T-cell (primary cell): ENCODE measurements at regions not wholly inside any gene's neighbourhood (a gene's known extent, or its start where the extent isn't known, plus 50 kb on each side); places are given as distances from the start of the nearest gene placed in this dataset.

Experiments used
- ATAC-seq, 4 experiments: fragments of 200-7000 bp in 3 of 4; fragments of 150-1000 bp in 1 of 4; cut with Tn5 transposase; replicated peaks in 1 of 4; 1 replicate in 3 of 4; 2 replicates in 1 of 4; pipeline ENCODE4 v1.10.0; 2021; ENCODE audit warnings: moderate library complexity in 3 of 4, mild to moderate bottlenecking in 2 of 4, moderate number of reproducible peaks in 1 of 4
- CTCF ChIA-PET, 2 donors: fragments of 300-600 bp; sonication (Branson Sonifier 250); formaldehyde crosslinking; loops; one replicate each; lab custom pipeline; 2022; ENCODE audit warnings: antibody characterized with exemption in 2 of 2; lab: Charles Lee
- POLR2A ChIA-PET, 2 donors: fragments of 300-600 bp; sonication (Branson Sonifier 250); formaldehyde crosslinking; loops; one replicate each; lab custom pipeline; 2022; ENCODE audit warnings: antibody characterized with exemption in 2 of 2; lab: Charles Lee
- DNase-seq, 35 experiments: peaks; one replicate each; pipeline versions ENCODE4 v3.0.0 to v3.0.0-alpha.2; 2013 to 2023
- H3K27ac ChIP-seq: one replicate; pipeline ENCODE4 v1.5.1; 2013; ENCODE audit warnings: low read length
- H3K27me3 ChIP-seq, 2 experiments: replicated peaks in 1 of 2; 1 replicate in 1 of 2; 2 replicates in 1 of 2; pipeline versions ENCODE4 v1.6.1 to v1.7.0; 2013; ENCODE audit warnings: low read length in 1 of 2, mixed read lengths in 1 of 2; ENCODE audit not compliant: control insufficient read depth in 2 of 2, insufficient read depth in 2 of 2; ENCODE audit errors: extremely low read depth in 1 of 2
- H3K36me3 ChIP-seq, 2 donors: 1 replicate in 1 of 2; 2 replicates in 1 of 2; pipeline versions ENCODE4 v1.6.1 to v1.7.0; 2013; ENCODE audit warnings: low read length in 1 of 2; ENCODE audit not compliant: control insufficient read depth in 2 of 2, insufficient read depth in 1 of 2; ENCODE audit errors: extremely low read depth in 1 of 2
- H3K4me1 ChIP-seq, 2 experiments: 1 replicate in 1 of 2; 2 replicates in 1 of 2; pipeline versions ENCODE4 v1.6.1 to v1.7.0; 2013; ENCODE audit warnings: low read length in 2 of 2, mixed read lengths in 1 of 2; ENCODE audit not compliant: insufficient read depth in 2 of 2, control insufficient read depth in 1 of 2; ENCODE audit errors: extremely low read depth in 1 of 2
- H3K4me3 ChIP-seq, 2 donors: 1 replicate in 1 of 2; 2 replicates in 1 of 2; pipeline versions ENCODE4 v1.5.1 to v1.7.0; 2013; ENCODE audit warnings: mild to moderate bottlenecking in 2 of 2, low read length in 1 of 2, moderate library complexity in 1 of 2; ENCODE audit not compliant: control insufficient read depth in 1 of 2; ENCODE audit errors: extremely low read depth in 1 of 2
- H3K9me3 ChIP-seq: 2 replicates; pipeline ENCODE4 v1.7.0; 2013
- H3K27ac Mint-ChIP-seq, 2 donors: one replicate each; pipeline ENCODE4 v1.8.0; 2020 to 2021; ENCODE audit warnings: mild to moderate bottlenecking in 2 of 2, mixed read lengths in 2 of 2
- H3K27me3 Mint-ChIP-seq, 2 donors: one replicate each; pipeline ENCODE4 v1.8.0; 2021 to 2022; ENCODE audit warnings: mixed read lengths in 2 of 2
- H3K36me3 Mint-ChIP-seq: one replicate; pipeline ENCODE4 v1.8.0; 2021; ENCODE audit warnings: mixed read lengths
- H3K4me1 Mint-ChIP-seq, 3 donors: one replicate each; pipeline ENCODE4 v1.8.0; 2020 to 2022; ENCODE audit warnings: mixed read lengths in 3 of 3, mild to moderate bottlenecking in 1 of 3
- H3K4me3 Mint-ChIP-seq, 3 donors: one replicate each; pipeline ENCODE4 v1.8.0; 2020 to 2022; ENCODE audit warnings: mild to moderate bottlenecking in 3 of 3, mixed read lengths in 3 of 3, moderate library complexity in 3 of 3
- H3K9me3 Mint-ChIP-seq, 3 donors: one replicate each; pipeline ENCODE4 v1.8.0; 2020 to 2022; ENCODE audit warnings: mixed read lengths in 3 of 3
- WGBS: methylation state at CpG from one replicate; pipeline ENCODE4 v1.1.5; 2013; ENCODE audit warnings: missing lambda C conversion rate; ENCODE audit not compliant: insufficient coverage; 5-methylcytosine and 5-hydroxymethylcytosine counted together

DNA sequence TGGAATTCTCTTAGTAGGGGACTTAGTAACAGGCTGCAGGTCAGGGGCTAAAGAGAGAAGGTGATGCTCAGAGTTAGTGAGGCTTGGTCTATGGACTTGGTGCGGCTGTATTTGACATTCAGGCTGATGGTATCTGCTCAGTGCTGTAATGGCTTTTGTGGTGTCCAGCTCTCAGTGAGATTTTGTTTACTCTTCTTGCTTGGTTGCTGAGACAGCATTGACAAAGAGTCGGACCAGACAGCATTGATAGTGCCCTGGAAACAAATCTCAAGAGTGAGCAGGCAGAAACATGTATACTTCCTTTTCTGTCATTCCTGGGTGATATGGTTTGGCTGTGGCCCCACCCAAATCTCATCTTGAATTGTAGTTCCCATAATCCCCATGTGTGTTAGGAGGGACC lies 202.0 kb downstream of the STK31 start:
- POLR2A ChIA-PET: no interaction called here
- Histone ChIP-seq H3K9me3 (no peaks in the 10 kb centered on the region), H3K4me3 (no peak overlapping the region), H3K36me3 (no peaks in the 10 kb centered on the region), H3K27me3 (peaks cover 2 to 5% of the 10 kb centered on the region in 2 experiments), H3K27ac (no peak overlapping the region), H3K4me1 (no peaks in the 10 kb centered on the region)
- Mint-ChIP-seq H3K4me3 (no peak overlapping the region), H3K4me1 (no peaks in the 10 kb centered on the region), H3K27ac (no peak overlapping the region), H3K9me3 (no peaks in the 10 kb centered on the region), H3K36me3 (no peaks in the 10 kb centered on the region), H3K27me3 (peaks cover 6 to 15% of the 10 kb centered on the region in 2 donors)
- no peak for DNase-seq
- no peak for ATAC-seq
- 100% methylated on average over 1 of the region's 2 CpGs for WGBS
- CTCF ChIA-PET: no interaction called here

DNA sequence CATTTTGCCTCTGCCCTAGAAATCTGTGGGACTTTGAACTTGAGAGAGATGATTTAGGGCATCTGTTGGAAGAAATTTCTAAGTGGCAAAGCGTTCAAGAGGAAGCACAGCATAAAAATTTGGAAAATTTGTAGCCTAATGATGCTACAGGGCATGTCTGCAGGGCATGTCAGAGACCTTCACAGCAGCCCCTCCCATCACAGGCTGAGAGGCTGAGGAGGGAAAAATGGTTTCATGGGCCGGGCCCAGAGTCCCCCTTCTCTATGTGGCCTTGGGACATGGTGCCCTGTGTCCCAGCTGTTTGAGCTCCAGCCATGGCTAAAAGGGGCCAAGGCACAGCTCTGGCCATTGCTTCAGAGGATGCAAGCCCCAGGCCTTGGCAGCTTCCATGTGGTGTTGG lies 203.0 kb downstream of the STK31 start:
- no peak for ATAC-seq
- Histone ChIP-seq H3K9me3 (no peaks in the 10 kb centered on the region), H3K27me3 (peaks cover 2 to 5% of the 10 kb centered on the region in 2 experiments), H3K4me3 (no peak overlapping the region), H3K27ac (no peak overlapping the region), H3K36me3 (no peaks in the 10 kb centered on the region), H3K4me1 (no peaks in the 10 kb centered on the region)
- Mint-ChIP-seq H3K27ac (no peak overlapping the region), H3K4me1 (no peaks in the 10 kb centered on the region), H3K4me3 (no peak overlapping the region), H3K9me3 (no peaks in the 10 kb centered on the region), H3K36me3 (no peaks in the 10 kb centered on the region), H3K27me3 (peaks cover 7 to 18% of the 10 kb centered on the region in 2 donors)
- no CpG with 5 or more reads among the region's 2 CpGs for WGBS
- ChIA-PET POLR2A (no interaction called here), CTCF (interaction anchor here in 1 of 2 donors (0.6 kb wide), 1 partner anchor 1595 kb away, joined by 7 read pairs; no protein-coding TSS in a partner anchor)
- DNase-seq: no peak

DNA sequence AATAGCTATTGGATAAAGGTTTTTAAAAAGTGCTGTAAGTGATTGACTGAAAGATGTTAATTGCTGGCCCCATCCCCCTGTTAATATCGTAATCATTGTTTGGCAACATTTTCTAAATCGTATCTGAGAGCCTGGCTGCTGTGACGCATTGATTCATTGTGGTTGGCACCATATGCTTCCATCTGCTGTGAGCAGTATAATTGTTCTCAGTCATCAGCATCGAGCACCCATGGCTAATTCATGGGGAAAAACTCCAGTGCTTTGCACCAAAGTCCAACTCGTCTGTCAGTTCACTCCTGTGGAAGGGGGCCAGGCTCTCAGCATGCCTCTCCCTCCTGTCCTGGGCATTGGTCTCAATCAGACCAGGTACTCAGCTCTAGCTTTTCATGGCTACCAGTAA lies 205.2 kb downstream of the STK31 start:
- no peak overlapping the region for H3K27ac ChIP-seq
- POLR2A ChIA-PET: no interaction called here
- no peak overlapping the region for H3K4me3 ChIP-seq
- Mint-ChIP-seq H3K27ac (no peak overlapping the region), H3K4me1 (no peaks in the 10 kb centered on the region), H3K4me3 (no peak overlapping the region), H3K36me3 (no peaks in the 10 kb centered on the region), H3K27me3 (peaks cover 11 to 22% of the 10 kb centered on the region in 2 donors), H3K9me3 (no peaks in the 10 kb centered on the region)
- peaks cover 2 to 3% of the 10 kb centered on the region in 2 experiments for H3K27me3 ChIP-seq
- H3K9me3 ChIP-seq: no peaks in the 10 kb centered on the region
- H3K4me1 ChIP-seq: no peaks in the 10 kb centered on the region
- ATAC-seq (no peak), DNase-seq (no peak)
- CTCF ChIA-PET: no interaction called here
- WGBS: 55% methylated on average over 4 of the region's 5 CpGs
- H3K36me3 ChIP-seq: no peaks in the 10 kb centered on the region

DNA sequence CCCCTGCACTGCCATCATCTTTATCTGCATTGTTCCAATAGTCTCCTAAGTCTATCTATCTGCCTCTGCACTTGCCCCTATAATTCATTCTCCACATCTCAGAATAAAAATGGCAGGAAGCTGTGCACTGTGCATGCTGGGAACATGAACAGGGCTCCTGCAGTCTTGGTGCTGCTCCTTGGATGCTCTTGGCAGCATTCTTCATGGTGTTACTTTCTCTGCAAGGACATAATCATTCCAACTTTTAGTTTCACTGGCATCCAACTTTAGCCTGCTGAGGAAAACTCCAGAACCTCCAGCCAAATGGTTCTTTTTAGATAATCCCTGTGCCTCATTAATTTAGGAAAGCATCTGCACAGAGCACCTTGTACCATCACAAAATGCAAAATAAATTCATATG lies 208.3 kb downstream of the STK31 start:
- ChIA-PET CTCF (no interaction called here), POLR2A (no interaction called here)
- H3K27ac ChIP-seq: no peak overlapping the region
- H3K4me1 ChIP-seq: no peaks in the 10 kb centered on the region
- H3K4me3 Mint-ChIP-seq: no peak overlapping the region
- no peak overlapping the region for H3K27ac Mint-ChIP-seq
- H3K9me3 Mint-ChIP-seq: no peaks in the 10 kb centered on the region
- H3K36me3 Mint-ChIP-seq: no peaks in the 10 kb centered on the region
- ATAC-seq (no peak), DNase-seq (no peak)
- H3K9me3 ChIP-seq: no peaks in the 10 kb centered on the region
- no peak overlapping the region for H3K4me3 ChIP-seq
- H3K27me3 ChIP-seq: peaks cover 2% of the 10 kb centered on the region in 2 experiments
- no peaks in the 10 kb centered on the region for H3K36me3 ChIP-seq
- peaks cover 11 to 22% of the 10 kb centered on the region in 2 donors for H3K27me3 Mint-ChIP-seq
- no peaks in the 10 kb centered on the region for H3K4me1 Mint-ChIP-seq

DNA sequence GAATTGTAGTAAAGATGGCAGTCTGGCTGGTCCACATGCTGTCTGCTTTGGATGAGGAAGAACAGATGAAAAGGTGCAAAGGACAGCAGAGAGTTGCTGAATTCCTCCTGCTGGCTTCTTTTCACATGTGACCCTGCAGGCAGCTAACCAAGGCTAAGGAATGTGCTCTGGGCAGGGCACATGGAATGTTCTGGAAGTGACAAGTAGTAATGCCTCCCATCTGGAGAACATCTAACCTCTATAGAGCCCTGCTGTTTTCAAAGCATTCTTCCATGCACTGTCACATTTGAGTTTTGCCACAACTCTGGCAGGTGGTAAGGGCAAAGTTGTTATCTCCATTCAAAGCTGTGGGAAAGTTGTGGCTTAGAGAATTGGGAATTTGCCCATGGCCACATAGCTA lies 208.8 kb downstream of the STK31 start:
- H3K36me3 Mint-ChIP-seq: no peaks in the 10 kb centered on the region

DNA sequence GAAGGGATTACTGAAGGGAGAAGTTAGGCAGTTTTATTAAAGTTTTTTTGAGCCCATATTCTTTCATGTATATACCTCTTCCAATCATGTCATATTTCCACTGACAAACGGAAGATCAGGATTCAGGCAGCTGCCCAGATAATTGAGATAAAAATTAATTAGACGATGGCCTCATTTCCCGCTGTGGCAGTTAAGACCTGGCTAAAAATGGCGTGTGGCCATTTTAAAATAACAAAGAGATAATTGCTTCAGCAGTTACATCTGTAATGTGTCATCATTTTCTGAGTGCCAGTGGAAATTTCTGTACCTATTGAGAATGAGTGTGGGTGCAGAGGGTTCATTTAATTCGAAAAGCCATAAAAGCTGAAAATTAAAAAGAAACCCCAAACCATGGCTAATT lies 215.1 kb downstream of the STK31 start:
- no peak overlapping the region for H3K4me3 Mint-ChIP-seq
- ChIA-PET POLR2A (no interaction called here), CTCF (interaction anchor here in 1 of 2 donors (0.7 kb wide), 1 partner anchor 760 kb away, joined by 3 read pairs; no protein-coding TSS in a partner anchor)
- no peaks in the 10 kb centered on the region for H3K4me1 Mint-ChIP-seq
- H3K27me3 Mint-ChIP-seq: peaks cover 4 to 5% of the 10 kb centered on the region in 2 donors
- Histone ChIP-seq H3K36me3 (no peaks in the 10 kb centered on the region), H3K4me1 (no peaks in the 10 kb centered on the region), H3K9me3 (no peaks in the 10 kb centered on the region), H3K27me3 (no peaks in the 10 kb centered on the region), H3K27ac (no peak overlapping the region), H3K4me3 (no peak overlapping the region)
- H3K9me3 Mint-ChIP-seq: no peaks in the 10 kb centered on the region
- WGBS: 95% methylated on average over 3 of the region's 5 CpGs
- no peak overlapping the region for H3K27ac Mint-ChIP-seq
- DNase-seq (no peak), ATAC-seq (no peak)
- H3K36me3 Mint-ChIP-seq: no peaks in the 10 kb centered on the region

More for the DNA sequence above, 208.8 kb downstream of the STK31 start:
- POLR2A ChIA-PET: no interaction called here
- no peak overlapping the region for H3K27ac ChIP-seq
- no peak overlapping the region for H3K27ac Mint-ChIP-seq
- H3K9me3 Mint-ChIP-seq: no peaks in the 10 kb centered on the region
- no peaks in the 10 kb centered on the region for H3K9me3 ChIP-seq
- ATAC-seq: no peak
- H3K4me1 ChIP-seq: no peaks in the 10 kb centered on the region
- H3K4me3 Mint-ChIP-seq: no peak overlapping the region
- no peaks in the 10 kb centered on the region for H3K36me3 ChIP-seq
- CTCF ChIA-PET: no interaction called here
- peaks cover 2% of the 10 kb centered on the region in 2 experiments for H3K27me3 ChIP-seq
- H3K4me3 ChIP-seq: no peak overlapping the region
- DNase-seq: no peak
- H3K4me1 Mint-ChIP-seq: no peaks in the 10 kb centered on the region
- H3K27me3 Mint-ChIP-seq: peaks cover 11 to 22% of the 10 kb centered on the region in 2 donors
